ENCODE measurements at regions not wholly inside any gene's neighbourhood (a gene's known extent, or its start where the extent isn't known, plus 50 kb on each side); places are given as distances from the start of the nearest gene placed in this dataset.
"Not testable (repeated sequence)": the region's sequence is repeated elsewhere in the genome, so short reads cannot be mapped to it uniquely, and the experiment has no call there.

DNA sequence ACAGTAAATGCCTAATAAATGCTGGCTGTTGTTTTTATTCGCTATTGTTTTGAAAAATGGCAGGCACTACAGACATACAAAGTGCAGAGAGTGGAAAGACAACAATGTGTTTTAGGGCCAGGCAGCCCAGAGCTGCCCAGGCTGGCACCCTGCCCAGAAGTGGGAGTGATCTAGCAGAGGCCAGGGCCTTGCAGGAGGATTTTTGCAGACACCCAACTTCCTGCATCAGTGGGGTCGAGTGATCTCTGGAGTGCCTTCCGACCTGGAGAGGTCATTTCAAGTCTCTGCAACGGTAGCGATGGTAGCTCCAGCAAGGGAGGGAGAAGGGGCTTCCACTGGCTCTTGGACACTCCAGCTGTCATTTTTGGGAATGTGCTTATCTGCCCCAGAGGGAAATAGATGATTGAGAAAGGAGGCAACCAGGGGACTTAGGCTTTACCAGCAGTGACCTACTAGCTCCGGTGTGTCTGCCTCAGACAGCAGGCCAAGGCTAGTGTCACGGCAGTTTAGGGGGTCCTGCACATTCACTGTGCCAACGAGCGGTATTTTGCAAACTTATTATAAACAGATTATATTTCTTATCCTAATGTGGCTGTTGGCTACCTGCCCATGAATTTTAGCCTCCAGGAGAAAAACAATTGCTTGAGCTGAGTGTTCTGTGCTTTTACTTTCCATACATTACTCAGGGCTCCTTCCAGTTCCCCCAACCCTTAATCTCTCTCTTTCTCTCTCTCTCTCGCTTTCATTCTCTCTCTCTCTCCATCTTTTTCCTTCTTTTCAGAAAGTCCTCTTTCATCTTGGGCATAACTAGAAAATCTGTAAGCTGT, 153.9 kb upstream of the PLGLB2 start:
- in situ Hi-C loops (cut with HindIII; ENCODE audit: low pct_unique_long_range_greater_than_20kb, low sequenced_read_pairs); DNase-seq (ENCODE audit: low read depth, low spot score): not testable (repeated sequence)

GRCh38 chr2:87594611-87594992, 153.3 kb upstream of the PLGLB2 start:
- DNase-seq (ENCODE audit: low read depth, low spot score); in situ Hi-C loops (cut with HindIII; ENCODE audit: low pct_unique_long_range_greater_than_20kb, low sequenced_read_pairs): not testable (repeated sequence)

- in situ Hi-C loops (cut with HindIII; ENCODE audit: low pct_unique_long_range_greater_than_20kb, low sequenced_read_pairs); DNase-seq (ENCODE audit: low read depth, low spot score): not testable (repeated sequence)
Observed at GRCh38 chr2:87595017-87595416, 152.9 kb upstream of the PLGLB2 start.

DNA sequence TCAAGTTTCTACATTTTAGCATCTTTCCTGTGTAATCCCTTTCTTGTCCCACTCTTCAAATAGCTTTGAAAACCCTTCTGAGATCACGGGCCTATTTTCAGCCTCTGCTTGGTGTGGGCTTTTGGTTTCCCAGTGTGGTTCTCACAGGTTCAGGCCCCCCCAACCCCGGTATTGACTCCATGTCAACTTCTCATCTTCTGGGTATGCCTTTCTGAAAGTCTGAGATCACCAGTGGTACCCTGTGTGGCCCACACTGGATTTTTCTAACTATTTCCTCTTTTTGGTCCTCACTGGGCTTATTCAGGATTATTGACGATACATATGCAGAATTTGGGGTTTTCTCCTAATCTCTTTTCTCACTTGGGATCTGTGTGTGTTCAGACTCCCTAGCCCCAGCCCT, 146.9 kb upstream of the PLGLB2 start:
- DNase-seq (ENCODE audit: low read depth, low spot score); in situ Hi-C loops (cut with HindIII; ENCODE audit: low pct_unique_long_range_greater_than_20kb, low sequenced_read_pairs): not testable (repeated sequence)

DNA sequence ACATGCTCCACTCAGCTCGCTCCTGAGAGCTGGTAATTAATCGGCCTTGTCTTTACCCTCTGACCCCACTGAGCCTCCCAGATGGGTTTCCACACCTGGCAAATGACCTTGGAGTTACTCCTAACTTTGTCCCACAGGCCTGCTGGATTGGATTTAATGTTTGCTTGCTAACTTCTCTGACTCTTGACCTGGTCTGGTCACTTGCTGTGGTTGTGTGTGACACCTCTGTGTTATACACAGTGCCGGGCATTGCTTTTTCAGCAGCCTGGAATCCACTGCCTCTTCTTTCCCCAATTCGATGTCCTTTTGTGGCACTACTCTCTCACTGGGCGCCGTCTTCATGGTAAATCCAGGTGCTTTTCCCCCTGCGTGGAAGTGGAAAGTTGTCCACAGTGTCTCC, 145.8 kb upstream of the PLGLB2 start:
- DNase-seq (ENCODE audit: low read depth, low spot score); in situ Hi-C loops (cut with HindIII; ENCODE audit: low pct_unique_long_range_greater_than_20kb, low sequenced_read_pairs): not testable (repeated sequence)

DNA sequence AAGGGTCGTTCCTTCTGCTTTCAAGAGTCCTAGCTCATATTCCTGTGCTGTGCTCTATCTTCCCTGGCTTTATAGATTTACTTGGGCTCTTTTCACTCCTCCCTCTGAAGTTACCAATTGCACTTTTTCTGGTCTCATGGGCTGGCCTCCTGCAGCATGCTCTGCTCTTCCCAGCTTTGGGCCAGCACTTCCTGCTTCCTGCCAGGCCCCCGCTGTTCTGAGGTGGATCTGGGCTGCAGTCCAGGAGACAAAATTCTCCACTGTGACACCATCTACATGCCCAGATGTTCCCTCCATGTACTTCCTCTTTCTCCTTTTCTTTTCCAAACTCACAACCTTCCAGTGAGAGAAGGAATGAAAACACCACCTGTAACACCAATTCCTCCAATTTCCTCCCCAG, 145.2 kb upstream of the PLGLB2 start:
- DNase-seq (ENCODE audit: low read depth, low spot score); in situ Hi-C loops (cut with HindIII; ENCODE audit: low pct_unique_long_range_greater_than_20kb, low sequenced_read_pairs): not testable (repeated sequence)

GRCh38 chr2:87603418-87604278, 144.2 kb upstream of the PLGLB2 start:
- in situ Hi-C loops (cut with HindIII; ENCODE audit: low pct_unique_long_range_greater_than_20kb, low sequenced_read_pairs): not testable (repeated sequence)

DNA sequence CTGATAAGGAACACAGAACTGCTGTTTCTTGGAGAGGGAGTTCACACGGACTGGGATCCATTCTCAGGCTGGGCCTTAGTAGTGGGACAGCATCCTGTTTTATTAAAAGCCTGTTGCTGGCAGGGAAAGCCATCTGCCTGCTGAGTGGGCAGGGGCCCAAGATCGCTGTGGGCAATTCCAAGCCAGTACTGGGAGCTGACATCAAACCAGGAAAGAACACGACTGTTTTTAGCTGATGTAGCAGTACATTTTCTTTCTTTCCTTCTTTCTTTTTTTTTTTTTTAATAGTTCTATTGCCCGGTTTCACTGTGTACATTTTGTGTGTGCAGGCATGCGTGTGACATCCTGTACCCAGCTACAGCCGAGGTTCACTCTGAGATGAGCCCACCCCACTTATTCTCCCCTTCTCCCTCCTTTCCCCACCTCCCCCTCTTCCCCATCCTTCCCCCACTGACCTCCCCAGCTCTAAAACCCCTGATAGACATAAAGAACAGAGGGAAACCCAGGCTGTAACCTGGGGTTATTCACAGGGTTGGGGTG, 143.5 kb upstream of the PLGLB2 start:
- in situ Hi-C loops (cut with HindIII; ENCODE audit: low pct_unique_long_range_greater_than_20kb, low sequenced_read_pairs); DNase-seq (ENCODE audit: low read depth, low spot score): not testable (repeated sequence)

More at GRCh38 chr2:87603418-87604278, 144.2 kb upstream of the PLGLB2 start:
- not testable (repeated sequence) for DNase-seq (ENCODE audit: low read depth, low spot score)

- DNase-seq (ENCODE audit: low read depth, low spot score); in situ Hi-C loops (cut with HindIII; ENCODE audit: low pct_unique_long_range_greater_than_20kb, low sequenced_read_pairs): not testable (repeated sequence)
Observed at GRCh38 chr2:87604980-87605379, 142.9 kb upstream of the PLGLB2 start.

DNA sequence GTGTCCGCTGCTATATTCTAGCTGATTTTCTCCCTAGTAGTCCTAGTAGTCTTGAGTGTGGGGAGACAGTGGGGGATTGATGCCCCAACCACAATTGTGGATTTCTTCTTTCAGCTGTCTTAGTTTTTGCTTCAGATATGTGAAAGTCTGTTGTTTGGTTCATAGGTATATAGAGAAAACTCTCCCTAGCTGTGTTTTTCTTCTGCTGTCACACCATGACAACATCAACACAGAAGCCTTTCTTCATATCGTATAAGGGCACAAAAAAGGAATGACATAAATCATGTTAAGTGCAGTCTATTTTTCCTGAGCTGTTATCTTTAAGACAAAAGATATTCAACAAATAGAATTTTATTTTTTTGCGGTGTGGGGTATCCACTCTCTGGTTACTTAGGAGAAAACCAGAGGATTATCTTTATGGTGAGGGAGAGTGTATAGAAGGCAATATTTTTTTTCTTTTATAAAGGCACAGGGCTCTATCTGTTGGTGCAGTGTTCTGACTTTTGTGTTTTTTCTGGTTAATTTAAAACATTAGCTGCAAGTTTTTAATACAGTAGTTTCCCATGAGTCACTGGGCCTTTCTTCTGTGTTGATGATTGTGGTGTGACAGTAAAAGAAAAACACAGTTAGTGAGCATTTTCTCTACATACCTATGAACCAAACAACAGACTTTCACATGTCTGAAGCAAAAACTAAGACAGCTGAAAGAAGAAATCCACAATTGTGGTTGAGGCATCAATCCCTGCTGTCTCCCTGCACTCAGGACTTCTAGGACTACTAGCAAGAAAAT, 139.3 kb upstream of the PLGLB2 start:
- DNase-seq (ENCODE audit: low read depth, low spot score); in situ Hi-C loops (cut with HindIII; ENCODE audit: low pct_unique_long_range_greater_than_20kb, low sequenced_read_pairs): not testable (repeated sequence)

DNA sequence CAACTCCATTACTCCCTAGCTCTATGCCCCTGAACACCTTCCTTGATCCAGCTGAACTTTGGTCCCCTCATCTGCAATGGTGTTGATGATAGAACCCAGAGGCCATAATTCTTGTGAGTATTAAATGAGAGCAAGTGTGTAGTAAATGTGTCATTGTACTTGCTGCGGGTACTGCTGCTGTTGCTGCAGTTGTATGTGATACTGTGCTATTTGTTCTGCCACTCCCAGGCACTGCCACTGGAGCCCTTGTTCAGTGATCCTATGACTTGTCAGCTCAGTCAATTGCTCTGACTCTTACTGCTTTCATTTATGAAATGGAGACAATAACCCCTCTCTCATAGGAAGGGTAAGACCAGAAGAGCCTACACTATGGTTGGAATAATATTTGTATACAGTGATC, 136.9 kb upstream of the PLGLB2 start:
- DNase-seq (ENCODE audit: low read depth, low spot score); in situ Hi-C loops (cut with HindIII; ENCODE audit: low pct_unique_long_range_greater_than_20kb, low sequenced_read_pairs): not testable (repeated sequence)

- in situ Hi-C loops (cut with HindIII; ENCODE audit: low pct_unique_long_range_greater_than_20kb, low sequenced_read_pairs); DNase-seq (ENCODE audit: low read depth, low spot score): not testable (repeated sequence)
Observed at GRCh38 chr2:87611416-87611815, 136.5 kb upstream of the PLGLB2 start.

GRCh38 chr2:87611956-87612355, 135.9 kb upstream of the PLGLB2 start:
- in situ Hi-C loops (cut with HindIII; ENCODE audit: low pct_unique_long_range_greater_than_20kb, low sequenced_read_pairs); DNase-seq (ENCODE audit: low read depth, low spot score): not testable (repeated sequence)

DNA sequence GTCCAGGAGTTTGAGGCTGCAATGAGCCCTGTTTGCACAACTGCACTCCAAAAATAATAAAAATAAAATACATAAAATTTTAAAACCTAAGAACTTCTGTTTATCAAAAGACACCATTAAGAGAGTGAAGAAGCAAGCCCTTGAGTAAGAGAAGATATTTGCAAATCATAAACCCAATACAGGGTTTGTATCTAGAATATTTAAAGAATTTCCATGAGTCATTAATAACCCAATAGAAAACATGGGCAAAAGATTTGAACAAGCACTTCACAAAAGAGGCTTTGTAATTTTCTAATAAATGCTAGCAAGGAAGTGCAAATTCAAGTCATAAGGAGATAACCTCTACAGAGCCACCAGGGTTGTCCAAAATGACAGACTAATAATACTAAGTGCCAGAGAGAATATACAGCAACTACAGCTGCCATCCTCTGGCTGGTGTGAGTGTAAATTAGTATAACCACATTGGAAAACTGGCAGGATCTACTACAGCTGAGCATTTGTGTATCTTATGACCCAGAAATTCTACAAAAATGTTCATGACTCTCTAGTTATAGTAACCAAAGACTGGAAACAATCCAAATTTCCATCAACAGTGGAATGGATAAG, 133.0 kb upstream of the PLGLB2 start:
- in situ Hi-C loops (cut with HindIII; ENCODE audit: low pct_unique_long_range_greater_than_20kb, low sequenced_read_pairs); DNase-seq (ENCODE audit: low read depth, low spot score): not testable (repeated sequence)

DNA sequence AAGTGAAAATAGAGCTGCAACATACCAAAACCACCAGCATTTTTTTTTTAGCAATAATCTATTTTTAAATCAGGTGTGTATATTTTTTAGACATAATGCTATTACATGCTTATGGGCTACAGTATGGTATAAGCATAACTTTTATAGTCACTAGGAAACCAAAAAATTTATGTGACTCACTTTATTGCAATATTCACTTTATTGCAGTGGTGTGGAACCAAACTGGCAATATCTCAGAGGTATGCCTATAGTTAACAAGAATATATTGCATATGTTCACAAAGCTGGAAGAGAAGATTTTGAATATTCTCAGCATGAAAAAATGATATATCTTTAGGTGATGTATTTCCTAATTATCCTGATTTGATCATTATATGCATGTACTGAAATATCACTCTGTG, 128.8 kb upstream of the PLGLB2 start:
- in situ Hi-C loops (cut with HindIII; ENCODE audit: low pct_unique_long_range_greater_than_20kb, low sequenced_read_pairs); DNase-seq (ENCODE audit: low read depth, low spot score): not testable (repeated sequence)

- in situ Hi-C loops (cut with HindIII; ENCODE audit: low pct_unique_long_range_greater_than_20kb, low sequenced_read_pairs): not testable (repeated sequence)
Observed at GRCh38 chr2:87621139-87621538, 126.7 kb upstream of the PLGLB2 start.

DNA sequence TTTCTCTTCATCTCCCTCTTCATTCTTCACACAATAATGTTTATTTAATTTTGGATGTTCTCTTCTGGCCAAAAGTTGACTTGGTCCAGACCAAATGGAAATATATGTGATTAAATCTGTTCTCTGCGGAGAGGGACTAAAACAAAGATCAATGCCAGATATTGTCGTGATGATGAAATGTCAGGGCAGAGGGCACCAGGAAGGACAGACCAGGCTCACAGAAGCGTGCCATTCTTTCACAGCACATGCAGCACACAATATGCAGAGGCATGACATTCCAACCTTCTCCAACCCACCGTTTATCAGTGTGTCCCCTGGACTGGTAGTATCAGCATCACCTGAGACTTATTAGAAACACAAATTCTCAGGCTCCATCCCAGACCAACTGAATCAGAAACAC, 125.2 kb upstream of the PLGLB2 start:
- in situ Hi-C loops (cut with HindIII; ENCODE audit: low pct_unique_long_range_greater_than_20kb, low sequenced_read_pairs); DNase-seq (ENCODE audit: low read depth, low spot score): not testable (repeated sequence)

More at GRCh38 chr2:87621139-87621538, 126.7 kb upstream of the PLGLB2 start:
- not testable (repeated sequence) for DNase-seq (ENCODE audit: low read depth, low spot score)

Data from SK-MEL-5 (cell line).